Progenitor cell of endocrine pancreas (in vitro differentiated cells): ENCODE measurements at regions not wholly inside any gene's neighbourhood (a gene's known extent, or its start where the extent isn't known, plus 50 kb on each side); places are given as distances from the start of the nearest gene placed in this dataset.

Source experiments
- DNase-seq: peaks from one replicate; pipeline ENCODE4 v3.0.0; 2021; ENCODE audit warnings: low spot score; ENCODE audit not compliant: unreplicated experiment
- H3K27ac Mint-ChIP-seq: 2 replicates; pipeline ENCODE4 v1.8.0; 2021; ENCODE audit warnings: mild to moderate bottlenecking, moderate library complexity, mixed read lengths
- H3K27me3 Mint-ChIP-seq: 2 replicates; pipeline ENCODE4 v1.8.0; 2021; ENCODE audit warnings: mixed read lengths
- H3K36me3 Mint-ChIP-seq: 2 replicates; pipeline ENCODE4 v1.8.0; 2022; ENCODE audit warnings: mixed read lengths; ENCODE audit not compliant: insufficient read depth
- H3K4me1 Mint-ChIP-seq: 2 replicates; pipeline ENCODE4 v1.8.0; 2021; ENCODE audit warnings: low read depth, mixed read lengths
- H3K4me3 Mint-ChIP-seq: 2 replicates; pipeline ENCODE4 v1.8.0; 2021; ENCODE audit warnings: low read depth, mild to moderate bottlenecking, moderate library complexity, mixed read lengths
- H3K9me3 Mint-ChIP-seq: 2 replicates; pipeline ENCODE4 v1.8.0; 2021; ENCODE audit warnings: low read depth, mixed read lengths
- TF ChIP-seq, protein P1 (sequence below): fragments of 200-600 bp; sonication (generic); IDR thresholded peaks from one replicate; pipeline ENCODE4 v1.5.0; 2021; ENCODE audit warnings: antibody characterized with exemption, mild to moderate bottlenecking; ENCODE audit not compliant: unreplicated experiment

DNA sequence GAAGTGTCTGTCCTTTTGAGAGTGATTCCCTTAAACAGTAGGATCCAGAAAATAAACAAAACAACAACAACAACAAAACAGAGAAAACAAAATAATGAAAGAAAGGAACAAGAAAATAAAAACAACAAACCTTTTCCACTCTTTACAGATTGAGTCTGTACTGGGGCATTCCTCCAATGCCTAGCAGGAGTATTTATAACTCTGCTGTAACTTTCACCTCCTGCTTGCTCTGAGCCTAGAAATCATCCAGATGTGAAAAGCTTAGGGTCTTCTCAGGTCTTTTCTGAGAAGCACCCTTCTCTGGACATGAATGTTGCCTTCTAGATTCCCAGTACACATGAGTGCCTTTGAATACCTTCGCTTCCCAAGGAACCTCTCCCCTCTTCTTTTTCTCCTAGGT, 1239.4 kb downstream of the CNTNAP5 start:
- Mint-ChIP-seq H3K9me3 (no peaks in the 10 kb centered on the region), H3K4me1 (peaks cover 8% of the 10 kb centered on the region), H3K27me3 (no peaks in the 10 kb centered on the region), H3K36me3 (peaks cover under 1% of the 10 kb centered on the region), H3K27ac (no peak overlapping the region), H3K4me3 (no peak overlapping the region)
- no peak for DNase-seq
- TF ChIP-seq, protein P1, sequence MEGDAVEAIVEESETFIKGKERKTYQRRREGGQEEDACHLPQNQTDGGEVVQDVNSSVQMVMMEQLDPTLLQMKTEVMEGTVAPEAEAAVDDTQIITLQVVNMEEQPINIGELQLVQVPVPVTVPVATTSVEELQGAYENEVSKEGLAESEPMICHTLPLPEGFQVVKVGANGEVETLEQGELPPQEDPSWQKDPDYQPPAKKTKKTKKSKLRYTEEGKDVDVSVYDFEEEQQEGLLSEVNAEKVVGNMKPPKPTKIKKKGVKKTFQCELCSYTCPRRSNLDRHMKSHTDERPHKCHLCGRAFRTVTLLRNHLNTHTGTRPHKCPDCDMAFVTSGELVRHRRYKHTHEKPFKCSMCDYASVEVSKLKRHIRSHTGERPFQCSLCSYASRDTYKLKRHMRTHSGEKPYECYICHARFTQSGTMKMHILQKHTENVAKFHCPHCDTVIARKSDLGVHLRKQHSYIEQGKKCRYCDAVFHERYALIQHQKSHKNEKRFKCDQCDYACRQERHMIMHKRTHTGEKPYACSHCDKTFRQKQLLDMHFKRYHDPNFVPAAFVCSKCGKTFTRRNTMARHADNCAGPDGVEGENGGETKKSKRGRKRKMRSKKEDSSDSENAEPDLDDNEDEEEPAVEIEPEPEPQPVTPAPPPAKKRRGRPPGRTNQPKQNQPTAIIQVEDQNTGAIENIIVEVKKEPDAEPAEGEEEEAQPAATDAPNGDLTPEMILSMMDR = no peak

DNA sequence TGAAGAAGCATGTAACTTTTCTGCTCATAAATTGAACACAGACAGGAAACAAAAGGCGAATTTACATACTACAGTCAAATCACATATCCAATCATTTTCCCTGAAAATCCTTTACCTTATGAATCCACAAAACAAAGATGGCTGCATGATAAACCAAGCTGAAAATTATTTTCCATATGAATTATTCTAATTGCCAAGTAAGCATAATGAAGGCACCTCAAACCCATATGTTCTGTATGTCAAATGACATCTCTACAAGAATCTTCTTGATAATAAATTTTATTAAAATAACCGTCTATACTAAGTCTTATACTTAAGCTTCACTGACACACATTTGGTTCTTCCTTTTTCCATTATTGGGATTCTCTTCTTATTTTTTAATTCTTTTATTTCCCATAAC, 1242.6 kb downstream of the CNTNAP5 start:
- no peaks in the 10 kb centered on the region for H3K27me3 Mint-ChIP-seq
- TF ChIP-seq, protein P1 = no peak

DNA sequence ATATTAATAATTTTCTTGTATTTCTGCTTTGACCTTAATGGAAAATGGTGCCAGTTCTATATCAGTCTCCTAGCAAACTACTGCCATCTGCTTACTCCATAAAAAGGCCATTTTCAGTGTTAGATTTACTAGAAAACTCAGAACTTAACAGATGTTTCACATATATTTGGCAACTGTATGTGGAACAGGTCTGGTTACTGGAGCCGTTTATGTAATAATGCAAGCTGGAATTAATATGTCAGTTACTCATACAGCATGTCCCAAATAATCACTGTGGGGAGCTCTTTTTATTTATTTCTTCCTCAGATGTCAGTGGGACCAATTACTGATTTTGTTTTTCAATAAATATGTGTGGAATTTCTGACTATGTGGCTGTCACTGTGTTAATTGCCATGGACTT, 1247.6 kb downstream of the CNTNAP5 start:
- Mint-ChIP-seq H3K4me3 (no peak overlapping the region), H3K27ac (no peak overlapping the region), H3K9me3 (no peaks in the 10 kb centered on the region), H3K36me3 (no peaks in the 10 kb centered on the region), H3K4me1 (no peaks in the 10 kb centered on the region), H3K27me3 (no peaks in the 10 kb centered on the region)
- DNase-seq = no peak
- TF ChIP-seq, protein P1 = no peak

More for the DNA sequence above, 1242.6 kb downstream of the CNTNAP5 start:
- Mint-ChIP-seq H3K4me1 (no peaks in the 10 kb centered on the region), H3K4me3 (no peak overlapping the region), H3K36me3 (no peaks in the 10 kb centered on the region), H3K27ac (no peak overlapping the region), H3K9me3 (no peaks in the 10 kb centered on the region)
- no peak for DNase-seq

DNA sequence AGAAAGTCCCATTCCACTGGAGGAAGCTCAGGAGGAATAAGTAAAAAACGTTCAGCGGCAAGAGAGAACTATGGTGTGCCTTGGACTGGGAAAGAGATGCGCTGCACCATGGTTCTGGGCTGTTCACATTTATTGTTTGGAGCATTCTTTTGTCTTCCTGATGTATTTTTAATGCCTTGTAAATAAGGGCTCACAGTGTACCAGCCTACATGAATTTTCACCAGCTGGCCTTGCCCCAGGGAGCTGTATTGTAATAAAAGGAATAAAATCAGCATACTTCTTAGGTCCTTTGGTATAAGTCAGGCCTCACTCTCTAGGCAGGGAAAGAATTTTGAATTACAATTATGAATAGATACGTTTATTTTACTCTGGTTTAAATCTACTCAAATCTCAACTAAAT, 1249.6 kb downstream of the CNTNAP5 start:
- no peak overlapping the region for H3K27ac Mint-ChIP-seq
- H3K4me1 Mint-ChIP-seq = no peaks in the 10 kb centered on the region
- no peaks in the 10 kb centered on the region for H3K9me3 Mint-ChIP-seq
- H3K36me3 Mint-ChIP-seq = no peaks in the 10 kb centered on the region
- no peak for DNase-seq
- no peaks in the 10 kb centered on the region for H3K27me3 Mint-ChIP-seq
- no peak overlapping the region for H3K4me3 Mint-ChIP-seq
- TF ChIP-seq, protein P1 = no peak

- DNase-seq = no peak
- H3K36me3 Mint-ChIP-seq = no peaks in the 10 kb centered on the region
- H3K27me3 Mint-ChIP-seq = no peaks in the 10 kb centered on the region
- TF ChIP-seq, protein P1 = no peak
- H3K4me1 Mint-ChIP-seq = peaks cover 6% of the 10 kb centered on the region
- H3K9me3 Mint-ChIP-seq = peaks cover 3% of the 10 kb centered on the region
- no peak overlapping the region for H3K27ac Mint-ChIP-seq
- no peak overlapping the region for H3K4me3 Mint-ChIP-seq
Measured at GRCh38 chr2:125280265-125280664, 1255.2 kb downstream of the CNTNAP5 start.

- peaks cover 3% of the 10 kb centered on the region for H3K9me3 Mint-ChIP-seq
Measured at GRCh38 chr2:125281242-125281641, 1256.2 kb downstream of the CNTNAP5 start.

More at GRCh38 chr2:125281242-125281641, 1256.2 kb downstream of the CNTNAP5 start:
- Mint-ChIP-seq H3K27ac (no peak overlapping the region), H3K4me1 (peaks cover 6% of the 10 kb centered on the region), H3K4me3 (no peak overlapping the region), H3K27me3 (no peaks in the 10 kb centered on the region), H3K36me3 (no peaks in the 10 kb centered on the region)
- DNase-seq = no peak
- TF ChIP-seq, protein P1 = no peak
